GM23338 (cell line): ENCODE measurements at regions not wholly inside any gene's neighbourhood (a gene's known extent, or its start where the extent isn't known, plus 50 kb on each side); places are given as distances from the start of the nearest gene placed in this dataset.
A peak's percentile ranks its signal among the peaks of the same experiment; 100 is the strongest.

Experiments
- ATAC-seq: fragments of 200-7000 bp; cut with Tn5 transposase; 3 replicates; pipeline ENCODE4 v1.9.1; 2020
- DNase-seq: peaks from one replicate; pipeline ENCODE4 v3.0.0-alpha.2; 2015; ENCODE audit warnings: low spot score
- H2AFZ ChIP-seq: fragments of 200-600 bp; sonication (generic); 2 replicates; pipeline ENCODE4 v1.8.0; 2016; ENCODE audit warnings: antibody characterized with exemption, mild to moderate bottlenecking, moderate library complexity
- H3F3A ChIP-seq: fragments of 200-600 bp; sonication (generic); replicated peaks from 2 replicates; pipeline ENCODE4 v1.8.0; 2017; ENCODE audit warnings: antibody characterized with exemption, mixed run types, low read depth
- H3K27ac ChIP-seq: fragments of 200-600 bp; sonication (generic); 2 replicates; pipeline ENCODE4 v1.6.1; 2016; ENCODE audit warnings: low read depth
- H3K27me3 ChIP-seq: fragments of 200-600 bp; sonication (generic); 2 replicates; pipeline ENCODE4 v1.8.0; 2016; ENCODE audit warnings: mild to moderate bottlenecking, mixed run types, moderate library complexity; ENCODE audit not compliant: insufficient read depth
- H3K36me3 ChIP-seq: fragments of 200-600 bp; sonication (generic); 2 replicates; pipeline ENCODE4 v1.8.0; 2016; ENCODE audit warnings: mild to moderate bottlenecking; ENCODE audit not compliant: insufficient read depth
- H3K4me1 ChIP-seq: fragments of 200-600 bp; sonication (generic); 2 replicates; pipeline ENCODE4 v1.8.0; 2016; ENCODE audit warnings: mild to moderate bottlenecking, moderate library complexity; ENCODE audit not compliant: insufficient read depth
- H3K4me2 ChIP-seq: fragments of 200-600 bp; sonication (generic); 2 replicates; pipeline ENCODE4 v1.7.1; 2017; ENCODE audit warnings: mixed run types
- H3K4me3 ChIP-seq: fragments of 200-600 bp; sonication (generic); 2 replicates; pipeline ENCODE4 v1.6.1; 2016; ENCODE audit warnings: mixed run types
- H3K79me2 ChIP-seq: fragments of 200-600 bp; sonication (generic); replicated peaks from 2 replicates; pipeline ENCODE4 v1.8.0; 2017; ENCODE audit warnings: mild to moderate bottlenecking; ENCODE audit not compliant: insufficient read depth
- H3K9me2 ChIP-seq: fragments of 200-600 bp; sonication (generic); 2 replicates; pipeline ENCODE4 v1.8.0; 2017; ENCODE audit not compliant: insufficient read depth
- H4K20me1 ChIP-seq: fragments of 200-600 bp; sonication (generic); replicated peaks from 2 replicates; pipeline ENCODE4 v1.8.0; 2017; ENCODE audit warnings: mild to moderate bottlenecking; ENCODE audit not compliant: insufficient read depth
- H3K27ac Mint-ChIP-seq: 2 replicates; pipeline ENCODE4 v1.8.0; 2020; ENCODE audit warnings: inconsistent platforms, mild to moderate bottlenecking, moderate library complexity, mixed read lengths
- H3K27me3 Mint-ChIP-seq: 3 replicates; pipeline ENCODE4 v1.8.0; 2022; ENCODE audit warnings: low read depth, mild to moderate bottlenecking, moderate library complexity, mixed read lengths, inconsistent platforms; ENCODE audit not compliant: insufficient read depth, poor library complexity
- H3K36me3 Mint-ChIP-seq: 3 replicates; pipeline ENCODE4 v1.8.0; 2021; ENCODE audit warnings: low read depth, mild to moderate bottlenecking, inconsistent platforms, moderate library complexity, mixed read lengths
- H3K4me1 Mint-ChIP-seq: 3 replicates; pipeline ENCODE4 v1.8.0; 2020; ENCODE audit warnings: mild to moderate bottlenecking, inconsistent platforms, mixed read lengths
- H3K4me3 Mint-ChIP-seq: 3 replicates; pipeline ENCODE4 v1.8.0; 2021; ENCODE audit warnings: moderate library complexity, mild to moderate bottlenecking, inconsistent platforms, mixed read lengths
- H3K9me3 Mint-ChIP-seq: 3 replicates; pipeline ENCODE4 v1.8.0; 2020; ENCODE audit warnings: moderate library complexity, mild to moderate bottlenecking, inconsistent platforms, mixed read lengths
- CREB1 ChIP-seq: fragments of 250-450 bp; sonication (Bioruptor Pico); IDR thresholded peaks from 2 replicates; pipeline ENCODE4 v1.5.0; 2020; ENCODE audit warnings: low read depth, mild to moderate bottlenecking, moderate library complexity
- EZH2phosphoT487 ChIP-seq: fragments of 200-600 bp; sonication (generic); IDR thresholded peaks from one replicate; pipeline ENCODE4 v1.8.1; 2018; ENCODE audit warnings: antibody characterized with exemption; ENCODE audit not compliant: unreplicated experiment
- NANOG ChIP-seq: IDR thresholded peaks from 2 replicates; pipeline ENCODE4 v1.6.1; 2016; ENCODE audit warnings: antibody characterized with exemption, borderline replicate concordance
- POLR2AphosphoS5 ChIP-seq: IDR thresholded peaks from 2 replicates; pipeline ENCODE4 v1.6.1; 2016; ENCODE audit warnings: antibody characterized with exemption, low read depth
- STAT1 ChIP-seq: IDR thresholded peaks from one replicate; pipeline ENCODE4 v1.6.1; 2016; ENCODE audit warnings: antibody characterized with exemption; ENCODE audit not compliant: unreplicated experiment
- ZNF114 ChIP-seq: fragments of 250-450 bp; sonication (Bioruptor Pico); IDR thresholded peaks from 2 replicates; pipeline ENCODE4 v1.5.0; 2020; ENCODE audit warnings: mild to moderate bottlenecking, moderate library complexity
- TF ChIP-seq, protein P1 (sequence below): IDR thresholded peaks from one replicate; pipeline ENCODE4 v1.6.1; 2018; ENCODE audit warnings: antibody characterized with exemption; ENCODE audit not compliant: unreplicated experiment
- TF ChIP-seq, protein P2 (sequence below): IDR thresholded peaks from 2 replicates; pipeline ENCODE4 v1.6.1; 2016; ENCODE audit warnings: antibody characterized with exemption
- TF ChIP-seq, protein P3 (sequence below), 2 experiments: fragments of 200-600 bp in 1 of 2; sonication (generic) in 1 of 2; conservative IDR thresholded peaks; 2 replicates each; pipeline versions ENCODE4 v1.5.1 to v1.6.1; 2016 to 2017; ENCODE audit warnings: antibody characterized with exemption in 2 of 2, low read depth in 2 of 2, mild to moderate bottlenecking in 2 of 2, moderate library complexity in 1 of 2

DNA sequence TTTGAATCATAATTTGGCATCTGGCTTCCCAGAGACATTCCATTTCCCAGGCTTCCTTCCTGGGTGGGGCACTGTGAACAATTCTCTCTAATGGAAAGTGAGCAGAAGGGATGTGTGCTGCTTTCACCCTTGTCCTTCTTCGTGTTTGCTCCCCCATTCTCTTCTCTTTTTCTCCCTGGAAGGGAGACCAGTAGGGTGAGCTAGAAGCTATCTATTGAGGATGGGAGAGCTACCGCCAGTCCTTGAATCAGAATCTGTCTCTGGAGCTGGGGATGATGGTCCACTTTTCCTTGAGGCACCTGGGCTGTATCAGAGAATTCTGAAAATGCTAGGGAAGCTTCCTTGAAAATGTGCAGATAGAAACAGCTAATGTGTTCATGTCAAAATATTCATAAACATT is 453.9 kb downstream of the WDR72 start:
- H2AFZ ChIP-seq, result no peak overlapping the region

DNA sequence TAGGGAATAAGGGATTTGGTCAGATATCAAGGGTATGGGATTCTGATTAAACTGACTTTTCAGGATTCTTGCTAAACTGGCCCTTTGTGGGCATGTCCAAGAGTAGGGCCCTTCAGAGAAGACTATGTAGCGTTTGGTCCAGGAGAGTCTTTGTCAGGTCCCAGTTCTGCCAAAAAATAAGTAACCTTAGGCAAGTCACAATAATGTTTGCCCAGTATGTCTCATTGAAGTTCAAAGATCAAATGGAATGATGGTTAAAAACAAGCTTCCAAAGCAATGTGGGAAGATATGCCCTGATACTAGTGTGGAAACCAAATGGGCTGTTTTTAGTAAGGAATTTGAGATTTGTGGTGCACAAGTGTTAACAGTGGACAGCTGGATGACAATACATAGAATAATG is 454.4 kb downstream of the WDR72 start:
- no peaks in the 10 kb centered on the region for H3F3A ChIP-seq
- ATAC-seq, result no peak
- H3K4me2 ChIP-seq, result no peak overlapping the region
- H3K79me2 ChIP-seq, result no peaks in the 10 kb centered on the region
- no peaks in the 10 kb centered on the region; the same call in 1 of the 2 replicates for H3K36me3 ChIP-seq
- no peaks in the 10 kb centered on the region for H3K27me3 ChIP-seq
- H3K27me3 Mint-ChIP-seq, result peaks cover 4% of the 10 kb centered on the region
- no peak overlapping the region for H3K4me3 Mint-ChIP-seq
- no peak overlapping the region for H2AFZ ChIP-seq
- no peaks in the 10 kb centered on the region; the same call in 2 of the 3 replicates for H3K9me3 Mint-ChIP-seq
- no peaks in the 10 kb centered on the region for H3K4me1 ChIP-seq
- H3K9me2 ChIP-seq, result no peaks in the 10 kb centered on the region
- H3K27ac ChIP-seq, result no peak overlapping the region
- H3K36me3 Mint-ChIP-seq, result no peaks in the 10 kb centered on the region
- no peak overlapping the region for H3K27ac Mint-ChIP-seq
- no peaks in the 10 kb centered on the region for H4K20me1 ChIP-seq
- DNase-seq, result no peak
- peaks cover 19% of the 10 kb centered on the region for H3K4me1 Mint-ChIP-seq
- no peak overlapping the region for H3K4me3 ChIP-seq
- no peak for TF ChIP-seq STAT1
- TF ChIP-seq, protein P1, sequence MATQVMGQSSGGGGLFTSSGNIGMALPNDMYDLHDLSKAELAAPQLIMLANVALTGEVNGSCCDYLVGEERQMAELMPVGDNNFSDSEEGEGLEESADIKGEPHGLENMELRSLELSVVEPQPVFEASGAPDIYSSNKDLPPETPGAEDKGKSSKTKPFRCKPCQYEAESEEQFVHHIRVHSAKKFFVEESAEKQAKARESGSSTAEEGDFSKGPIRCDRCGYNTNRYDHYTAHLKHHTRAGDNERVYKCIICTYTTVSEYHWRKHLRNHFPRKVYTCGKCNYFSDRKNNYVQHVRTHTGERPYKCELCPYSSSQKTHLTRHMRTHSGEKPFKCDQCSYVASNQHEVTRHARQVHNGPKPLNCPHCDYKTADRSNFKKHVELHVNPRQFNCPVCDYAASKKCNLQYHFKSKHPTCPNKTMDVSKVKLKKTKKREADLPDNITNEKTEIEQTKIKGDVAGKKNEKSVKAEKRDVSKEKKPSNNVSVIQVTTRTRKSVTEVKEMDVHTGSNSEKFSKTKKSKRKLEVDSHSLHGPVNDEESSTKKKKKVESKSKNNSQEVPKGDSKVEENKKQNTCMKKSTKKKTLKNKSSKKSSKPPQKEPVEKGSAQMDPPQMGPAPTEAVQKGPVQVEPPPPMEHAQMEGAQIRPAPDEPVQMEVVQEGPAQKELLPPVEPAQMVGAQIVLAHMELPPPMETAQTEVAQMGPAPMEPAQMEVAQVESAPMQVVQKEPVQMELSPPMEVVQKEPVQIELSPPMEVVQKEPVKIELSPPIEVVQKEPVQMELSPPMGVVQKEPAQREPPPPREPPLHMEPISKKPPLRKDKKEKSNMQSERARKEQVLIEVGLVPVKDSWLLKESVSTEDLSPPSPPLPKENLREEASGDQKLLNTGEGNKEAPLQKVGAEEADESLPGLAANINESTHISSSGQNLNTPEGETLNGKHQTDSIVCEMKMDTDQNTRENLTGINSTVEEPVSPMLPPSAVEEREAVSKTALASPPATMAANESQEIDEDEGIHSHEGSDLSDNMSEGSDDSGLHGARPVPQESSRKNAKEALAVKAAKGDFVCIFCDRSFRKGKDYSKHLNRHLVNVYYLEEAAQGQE, result no peak
- no peak for TF ChIP-seq CREB1
- no peak for TF ChIP-seq ZNF114 (CRISPR knock-in tag)
- no peak for TF ChIP-seq NANOG
- TF ChIP-seq POLR2AphosphoS5, result no peak
- TF ChIP-seq, protein P2, sequence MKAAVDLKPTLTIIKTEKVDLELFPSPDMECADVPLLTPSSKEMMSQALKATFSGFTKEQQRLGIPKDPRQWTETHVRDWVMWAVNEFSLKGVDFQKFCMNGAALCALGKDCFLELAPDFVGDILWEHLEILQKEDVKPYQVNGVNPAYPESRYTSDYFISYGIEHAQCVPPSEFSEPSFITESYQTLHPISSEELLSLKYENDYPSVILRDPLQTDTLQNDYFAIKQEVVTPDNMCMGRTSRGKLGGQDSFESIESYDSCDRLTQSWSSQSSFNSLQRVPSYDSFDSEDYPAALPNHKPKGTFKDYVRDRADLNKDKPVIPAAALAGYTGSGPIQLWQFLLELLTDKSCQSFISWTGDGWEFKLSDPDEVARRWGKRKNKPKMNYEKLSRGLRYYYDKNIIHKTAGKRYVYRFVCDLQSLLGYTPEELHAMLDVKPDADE, result no peak

More for the DNA sequence above, 453.9 kb downstream of the WDR72 start:
- Histone ChIP-seq H4K20me1 (no peaks in the 10 kb centered on the region), H3K4me2 (0 out of 2 replicates have a peak overlapping the region, but pooled peaks have one; percentile 20), H3K4me1 (no peaks in the 10 kb centered on the region), H3K27me3 (no peaks in the 10 kb centered on the region), H3F3A (no peaks in the 10 kb centered on the region), H3K27ac (no peak overlapping the region), H3K79me2 (no peaks in the 10 kb centered on the region), H3K9me2 (no peaks in the 10 kb centered on the region), H3K36me3 (no peaks in the 10 kb centered on the region; the same call in 1 of the 2 replicates), H3K4me3 (no peak overlapping the region)
- Mint-ChIP-seq H3K9me3 (no peaks in the 10 kb centered on the region; the same call in 2 of the 3 replicates), H3K27me3 (peaks cover 4% of the 10 kb centered on the region), H3K4me1 (peaks cover 19% of the 10 kb centered on the region), H3K4me3 (no peak overlapping the region), H3K27ac (no peak overlapping the region), H3K36me3 (no peaks in the 10 kb centered on the region)
- ATAC-seq (peak; percentile 38; the same call in 1 of the 3 replicates), DNase-seq (no peak)
- TF ChIP-seq POLR2AphosphoS5 (no peak), EZH2phosphoT487 (no peak)
- TF ChIP-seq, protein P2, result no peak
- TF ChIP-seq, protein P3, sequence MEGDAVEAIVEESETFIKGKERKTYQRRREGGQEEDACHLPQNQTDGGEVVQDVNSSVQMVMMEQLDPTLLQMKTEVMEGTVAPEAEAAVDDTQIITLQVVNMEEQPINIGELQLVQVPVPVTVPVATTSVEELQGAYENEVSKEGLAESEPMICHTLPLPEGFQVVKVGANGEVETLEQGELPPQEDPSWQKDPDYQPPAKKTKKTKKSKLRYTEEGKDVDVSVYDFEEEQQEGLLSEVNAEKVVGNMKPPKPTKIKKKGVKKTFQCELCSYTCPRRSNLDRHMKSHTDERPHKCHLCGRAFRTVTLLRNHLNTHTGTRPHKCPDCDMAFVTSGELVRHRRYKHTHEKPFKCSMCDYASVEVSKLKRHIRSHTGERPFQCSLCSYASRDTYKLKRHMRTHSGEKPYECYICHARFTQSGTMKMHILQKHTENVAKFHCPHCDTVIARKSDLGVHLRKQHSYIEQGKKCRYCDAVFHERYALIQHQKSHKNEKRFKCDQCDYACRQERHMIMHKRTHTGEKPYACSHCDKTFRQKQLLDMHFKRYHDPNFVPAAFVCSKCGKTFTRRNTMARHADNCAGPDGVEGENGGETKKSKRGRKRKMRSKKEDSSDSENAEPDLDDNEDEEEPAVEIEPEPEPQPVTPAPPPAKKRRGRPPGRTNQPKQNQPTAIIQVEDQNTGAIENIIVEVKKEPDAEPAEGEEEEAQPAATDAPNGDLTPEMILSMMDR (conservative IDR thresholded peaks at IDR 0.05; ENCODE audit: low read depth in 2 of 2), result peak in 1 of 2 experiments; percentile 18; a peak in 1 of 4 replicates
